ENCODE measurements at regions not wholly inside any gene's neighbourhood (a gene's known extent, or its start where the extent isn't known, plus 50 kb on each side); places are given as distances from the start of the nearest gene placed in this dataset.

- H3K27ac ChIP-seq, result no peak overlapping the region
- H3K4me1 ChIP-seq, result no peaks in the 10 kb centered on the region
- no peaks in the 10 kb centered on the region for H3K27me3 ChIP-seq (ENCODE audit: low read depth)
- ATAC-seq (no peak), DNase-seq (no peak)
- H3K4me3 ChIP-seq, result no peak overlapping the region
- no peaks in the 10 kb centered on the region for H3K36me3 ChIP-seq
- H3K9me3 ChIP-seq, result no peaks in the 10 kb centered on the region
- TF ChIP-seq CTCF (IDR thresholded peaks at IDR 0.05), result no peak
- intact Hi-C loops (cut with DNase I), result no loop called here
Measured at GRCh38 chr18:38634117-38634516, 1068.5 kb upstream of the CELF4 start.

DNA sequence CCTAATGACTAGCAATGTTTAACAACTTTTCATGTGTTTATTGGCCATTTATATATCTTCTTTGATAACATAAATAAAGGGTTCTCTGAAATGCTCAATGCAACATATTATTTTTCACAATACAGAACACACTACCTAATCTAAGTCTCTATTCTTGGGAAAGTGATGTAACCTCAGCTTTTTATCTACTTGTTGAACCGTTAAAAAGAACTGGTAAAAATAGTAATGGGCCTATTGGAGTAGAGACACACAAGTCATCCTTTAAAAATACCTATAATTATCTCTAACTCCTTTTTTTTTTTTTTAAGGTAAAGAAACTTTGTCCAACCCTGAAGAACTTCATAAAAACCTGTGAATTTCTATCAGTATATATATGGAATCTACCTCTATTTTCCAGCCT, 1067.7 kb upstream of the CELF4 start:
- Histone ChIP-seq H3K27me3 (ENCODE audit: low read depth) (no peaks in the 10 kb centered on the region), H3K9me3 (no peaks in the 10 kb centered on the region), H3K4me1 (no peaks in the 10 kb centered on the region), H3K36me3 (no peaks in the 10 kb centered on the region), H3K27ac (no peak overlapping the region), H3K4me3 (no peak overlapping the region)
- no peak for ATAC-seq
- TF ChIP-seq CTCF (IDR thresholded peaks at IDR 0.05), result no peak
- intact Hi-C loops (cut with DNase I), result no loop called here
- DNase-seq, result no peak

- no peak overlapping the region for H3K27ac ChIP-seq
- no peaks in the 10 kb centered on the region for H3K36me3 ChIP-seq
- ATAC-seq (no peak), DNase-seq (no peak)
- intact Hi-C loops (cut with DNase I), result no loop called here
- no peaks in the 10 kb centered on the region for H3K9me3 ChIP-seq
- H3K27me3 ChIP-seq (ENCODE audit: low read depth), result no peaks in the 10 kb centered on the region
- no peak for TF ChIP-seq CTCF (IDR thresholded peaks at IDR 0.05)
- H3K4me3 ChIP-seq, result no peak overlapping the region
- no peaks in the 10 kb centered on the region for H3K4me1 ChIP-seq
Measured at GRCh38 chr18:38619129-38619528, 1053.5 kb upstream of the CELF4 start.

- ATAC-seq, result no peak
- no peaks in the 10 kb centered on the region for H3K4me1 ChIP-seq
- no peak overlapping the region for H3K4me3 ChIP-seq
- H3K36me3 ChIP-seq, result no peaks in the 10 kb centered on the region
- DNase-seq, result no peak
- H3K9me3 ChIP-seq, result no peaks in the 10 kb centered on the region
- no peak overlapping the region for H3K27ac ChIP-seq
- intact Hi-C loops (cut with DNase I), result no loop called here
- no peak for TF ChIP-seq CTCF (IDR thresholded peaks at IDR 0.05)
- H3K27me3 ChIP-seq (ENCODE audit: low read depth), result no peaks in the 10 kb centered on the region
Measured at GRCh38 chr18:38616306-38616705, 1050.7 kb upstream of the CELF4 start.

GRCh38 chr18:38612904-38613303, 1047.3 kb upstream of the CELF4 start:
- intact Hi-C loops (cut with DNase I), result no loop called here
- H3K4me1 ChIP-seq, result no peaks in the 10 kb centered on the region
- no peak for TF ChIP-seq CTCF (IDR thresholded peaks at IDR 0.05)
- H3K27ac ChIP-seq, result no peak overlapping the region
- no peaks in the 10 kb centered on the region for H3K27me3 ChIP-seq (ENCODE audit: low read depth)
- no peak overlapping the region for H3K4me3 ChIP-seq
- no peaks in the 10 kb centered on the region for H3K9me3 ChIP-seq
- DNase-seq, result no peak
- no peak for ATAC-seq
- no peaks in the 10 kb centered on the region for H3K36me3 ChIP-seq
